Astrocyte of the cerebellum (primary cell): ENCODE measurements at regions not wholly inside any gene's neighbourhood (a gene's known extent, or its start where the extent isn't known, plus 50 kb on each side); places are given as distances from the start of the nearest gene placed in this dataset.

Experiments used
- DNase-seq: peaks from one replicate; pipeline ENCODE4 v3.0.0-alpha.2; 2011; ENCODE audit warnings: low read depth
- H3K4me3 ChIP-seq: 2 replicates; pipeline ENCODE4 v1.5.1; 2011; ENCODE audit warnings: mild to moderate bottlenecking, low read depth, low read length, moderate library complexity
- CTCF ChIP-seq: IDR thresholded peaks from 2 replicates; pipeline ENCODE4 v1.5.1; 2012; ENCODE audit warnings: low read length, low read depth, moderate library complexity, mild to moderate bottlenecking; ENCODE audit errors: missing control alignments
- in situ Hi-C: cut with HindIII; loops from 2 replicates; pipeline ENCODE4 v1.10.0; 2017; ENCODE audit warnings: low sequenced_read_pairs

DNA sequence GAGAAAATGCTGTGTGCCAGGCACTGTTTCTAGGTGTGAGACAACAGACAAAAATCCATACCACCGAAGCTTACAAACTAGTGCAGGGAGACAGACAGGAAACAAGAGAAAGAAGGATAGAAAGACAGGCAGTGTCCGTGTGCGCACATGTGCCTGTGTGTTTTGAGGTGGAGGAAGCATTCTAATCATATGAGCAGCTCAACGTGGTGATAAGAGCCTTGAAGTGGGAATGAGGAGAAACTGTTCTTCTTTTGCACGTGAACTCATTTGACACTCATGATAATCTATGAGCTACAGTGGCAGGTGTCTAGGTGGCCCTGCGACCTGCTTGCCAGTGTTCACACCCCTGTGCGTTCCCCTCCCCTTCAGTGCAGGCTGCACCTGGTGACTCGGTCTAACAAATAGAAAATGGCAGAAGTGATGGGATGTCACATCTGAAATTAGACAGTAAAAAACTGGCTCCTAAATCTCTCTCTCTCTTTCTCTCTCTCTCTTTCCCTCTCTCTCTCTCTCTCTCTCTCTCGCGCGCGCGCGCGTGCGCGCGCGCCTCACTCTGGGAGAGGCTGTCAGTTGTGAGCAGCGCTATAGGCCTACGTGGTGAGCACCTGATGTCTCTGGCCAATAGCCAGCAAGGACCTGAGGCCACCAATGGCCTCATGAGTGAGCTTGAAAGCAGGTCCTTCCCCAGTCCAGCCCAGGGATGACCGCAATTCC, 74.8 kb downstream of the EN1 start:
- no peak for DNase-seq
- no peak overlapping the region for H3K4me3 ChIP-seq
- TF ChIP-seq CTCF: no peak
- in situ Hi-C loops: no loop called here

GRCh38 chr2:118769707-118770400, 77.6 kb downstream of the EN1 start:
- no peak overlapping the region for H3K4me3 ChIP-seq
- no peak for DNase-seq
- in situ Hi-C loops: no loop called here
- TF ChIP-seq CTCF: no peak

DNA sequence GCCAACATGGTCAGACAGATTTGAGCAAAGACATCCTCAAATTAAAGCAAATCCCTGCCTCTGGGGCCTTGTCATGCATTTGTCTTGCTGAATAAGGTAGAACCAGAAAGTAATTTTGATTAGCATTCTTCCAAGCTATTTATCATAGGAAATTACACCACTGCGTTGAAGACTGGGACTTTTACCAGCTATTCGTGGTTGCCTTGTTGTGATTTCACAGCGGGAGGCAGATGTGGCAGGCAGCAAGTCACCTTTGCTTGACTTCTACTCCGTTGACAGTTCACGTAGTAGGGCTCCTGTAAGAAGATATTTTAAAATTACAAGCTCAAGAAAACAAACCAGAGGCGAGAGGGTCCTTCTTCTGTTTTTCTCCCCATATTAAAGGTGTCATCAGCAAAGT, 80.6 kb downstream of the EN1 start:
- DNase-seq: no peak
- in situ Hi-C loops: no loop called here
- no peak for TF ChIP-seq CTCF
- no peak overlapping the region for H3K4me3 ChIP-seq

- no peak for TF ChIP-seq CTCF
- no peak overlapping the region for H3K4me3 ChIP-seq
- DNase-seq: no peak
- in situ Hi-C loops: no loop called here
Measured at GRCh38 chr2:118764855-118765254, 82.6 kb downstream of the EN1 start.

GRCh38 chr2:118763797-118764196, 83.7 kb downstream of the EN1 start:
- H3K4me3 ChIP-seq: no peak overlapping the region
- in situ Hi-C loops: no loop called here
- no peak for DNase-seq
- peak; percentile 54 for TF ChIP-seq CTCF

GRCh38 chr2:118762290-118762689, 85.2 kb downstream of the EN1 start:
- in situ Hi-C loops: no loop called here
- DNase-seq: no peak
- H3K4me3 ChIP-seq: no peak overlapping the region
- TF ChIP-seq CTCF: no peak
